GM18951 (cell line): ENCODE measurements at regions not wholly inside any gene's neighbourhood (a gene's known extent, or its start where the extent isn't known, plus 50 kb on each side); places are given as distances from the start of the nearest gene placed in this dataset.

Experiments
- POLR2A ChIP-seq: IDR thresholded peaks from 4 replicates; pipeline ENCODE4 v1.6.1; 2011; ENCODE audit warnings: mild to moderate bottlenecking; ENCODE audit not compliant: insufficient read length, insufficient read depth; ENCODE audit errors: extremely low read depth
- in situ Hi-C: fragments of 300-500 bp; cut with MboI; formaldehyde crosslinking; loops from one replicate; pipeline ENCODE4 v1.12.0; 2022; ENCODE audit warnings: low sequenced_read_pairs, mixed read lengths, inconsistent platforms; ENCODE audit not compliant: unreplicated experiment

DNA sequence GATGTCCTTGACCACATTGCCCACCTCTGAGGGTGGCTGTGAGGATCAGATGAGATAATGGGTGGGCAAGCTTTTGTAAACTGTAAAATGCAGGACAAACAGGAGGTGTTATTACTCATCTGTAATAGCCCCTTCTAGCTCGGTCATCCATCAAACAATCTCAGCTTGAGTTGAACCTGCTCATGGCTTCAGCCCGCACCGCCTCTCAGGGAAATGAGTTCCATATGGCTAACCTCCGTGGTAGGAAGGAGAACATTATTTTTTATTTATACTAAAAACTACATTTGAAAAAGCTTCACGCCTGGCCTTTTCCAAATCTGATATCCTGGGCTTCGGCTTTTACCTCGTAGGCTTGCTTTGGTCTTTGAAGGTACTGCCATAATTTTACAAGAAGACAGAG, 116.2 kb upstream of the USP24 start:
- no peak for TF ChIP-seq POLR2A
- in situ Hi-C loops = no loop called here

DNA sequence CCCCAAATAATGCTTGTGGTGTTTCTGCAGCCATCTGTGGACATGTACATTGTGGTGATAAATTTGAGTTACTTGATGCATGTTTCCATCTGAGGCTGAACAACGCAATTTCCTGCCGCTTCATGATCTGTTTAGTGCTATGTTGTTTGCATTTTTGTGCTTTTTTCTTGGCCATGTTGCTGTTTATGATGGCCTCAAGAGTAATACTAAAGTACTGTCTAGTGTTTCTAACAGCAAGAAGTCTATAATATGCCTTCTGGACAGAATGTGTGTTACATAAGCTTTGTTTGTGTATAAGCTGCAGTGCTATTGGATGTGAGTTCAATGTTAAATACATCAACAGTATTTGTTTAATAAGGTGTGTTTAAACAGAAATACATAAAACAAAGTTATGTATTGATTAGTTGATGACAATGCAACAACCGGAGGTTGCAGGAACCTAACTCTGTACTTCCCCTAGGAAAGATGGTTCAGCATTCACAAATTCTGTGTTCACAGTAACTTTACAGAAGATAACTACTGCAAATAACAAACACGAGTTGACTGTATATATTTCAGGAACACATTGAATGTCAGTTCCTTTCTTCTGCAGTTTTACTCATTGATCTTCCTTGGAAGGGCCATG, 114.8 kb upstream of the USP24 start:
- no peak for TF ChIP-seq POLR2A
- in situ Hi-C loops = no loop called here

DNA sequence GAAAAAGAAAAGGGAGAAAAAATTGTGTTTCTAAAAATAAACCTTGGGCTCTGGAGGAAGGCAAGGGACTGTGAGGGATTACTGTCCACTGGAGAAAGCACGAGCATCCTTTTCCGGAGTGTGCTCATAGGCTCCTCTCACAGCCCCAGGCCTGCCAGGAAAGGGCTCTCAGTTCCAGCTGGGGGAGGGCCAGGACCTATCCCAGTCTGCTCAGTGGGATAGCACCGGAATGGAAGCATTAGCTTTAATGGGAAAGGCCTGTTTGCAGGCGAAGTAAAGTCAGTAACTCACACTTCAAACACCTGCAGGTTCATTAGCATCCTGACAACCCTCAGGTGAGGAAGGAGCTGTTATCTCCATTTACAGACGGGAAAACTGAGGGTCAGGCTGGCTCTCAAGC, 113.9 kb upstream of the USP24 start:
- in situ Hi-C loops = no loop called here
- no peak for TF ChIP-seq POLR2A

DNA sequence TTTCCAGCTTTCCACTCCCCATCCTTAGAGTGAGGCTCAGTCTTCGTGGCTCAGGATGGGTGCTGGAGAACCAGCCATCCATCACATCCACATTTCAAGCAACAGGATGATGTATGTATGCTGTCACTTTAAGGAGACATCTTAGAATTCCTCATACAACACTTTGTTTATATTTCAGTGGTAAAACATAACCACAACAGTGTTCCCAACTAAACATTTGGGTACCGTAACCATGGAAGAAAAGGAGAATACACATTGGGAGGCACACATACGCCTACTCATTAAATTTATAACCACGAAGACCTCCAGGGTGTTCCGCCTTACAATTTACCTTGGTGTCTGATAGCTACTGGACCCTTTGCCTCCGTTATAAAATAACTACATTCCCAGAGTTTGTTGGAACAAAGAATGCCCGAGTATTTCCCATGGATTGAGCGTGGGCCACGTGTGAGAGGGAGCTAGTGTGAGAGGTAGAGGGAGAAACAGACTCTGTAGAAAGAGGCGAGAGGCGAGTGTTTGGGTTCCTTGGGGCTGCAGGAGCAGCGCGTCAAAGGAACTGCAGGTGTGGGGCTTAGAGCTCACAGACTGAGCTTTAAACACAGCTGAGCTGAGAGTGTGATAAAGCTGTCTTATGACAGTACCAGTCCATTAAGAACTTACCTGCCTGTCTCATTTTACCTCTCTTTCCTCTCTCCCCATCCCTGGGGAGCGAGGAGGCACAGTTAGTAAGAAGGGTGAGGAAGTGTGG, 111.5 kb upstream of the USP24 start:
- in situ Hi-C loops = no loop called here
- no peak for TF ChIP-seq POLR2A

DNA sequence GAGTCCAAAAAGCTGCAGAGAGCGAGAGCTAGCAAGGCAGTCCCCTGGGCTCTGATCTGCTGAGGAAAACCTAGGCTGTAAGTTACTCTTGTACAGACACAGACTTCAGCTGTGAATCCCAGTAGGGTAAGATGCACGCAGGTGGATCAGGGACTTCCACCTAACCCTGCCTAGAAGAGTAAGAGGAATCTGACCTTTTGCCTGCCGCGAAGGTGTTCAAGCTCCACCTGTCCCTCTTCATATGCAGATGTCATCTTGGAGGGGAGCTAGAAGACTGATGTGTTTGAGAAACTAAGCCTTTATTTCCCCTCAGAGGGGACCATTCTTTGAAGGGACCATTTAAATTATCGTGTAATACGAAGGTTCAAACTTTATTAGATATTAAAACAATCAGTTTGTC, 108.6 kb upstream of the USP24 start:
- in situ Hi-C loops = no loop called here
- no peak for TF ChIP-seq POLR2A

DNA sequence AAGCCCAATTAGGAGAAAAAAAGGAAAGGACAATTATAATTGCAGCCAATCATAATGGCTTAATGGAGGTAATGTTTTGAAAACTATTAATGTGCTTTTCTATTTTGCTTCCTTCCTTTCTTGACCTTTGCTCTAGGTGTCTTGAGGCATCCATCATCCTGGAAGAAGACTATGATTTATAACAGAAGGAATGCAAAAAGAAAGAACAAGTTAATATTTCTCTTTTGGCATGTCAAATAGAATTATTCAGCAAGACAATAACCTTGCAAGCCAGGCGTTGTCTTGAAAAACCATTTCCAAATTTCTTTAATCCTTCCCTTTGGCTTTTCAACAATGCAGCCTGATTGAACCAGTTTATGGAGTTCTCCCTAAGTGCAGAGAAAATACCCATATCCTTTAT, 107.7 kb upstream of the USP24 start:
- TF ChIP-seq POLR2A = no peak
- in situ Hi-C loops = no loop called here

DNA sequence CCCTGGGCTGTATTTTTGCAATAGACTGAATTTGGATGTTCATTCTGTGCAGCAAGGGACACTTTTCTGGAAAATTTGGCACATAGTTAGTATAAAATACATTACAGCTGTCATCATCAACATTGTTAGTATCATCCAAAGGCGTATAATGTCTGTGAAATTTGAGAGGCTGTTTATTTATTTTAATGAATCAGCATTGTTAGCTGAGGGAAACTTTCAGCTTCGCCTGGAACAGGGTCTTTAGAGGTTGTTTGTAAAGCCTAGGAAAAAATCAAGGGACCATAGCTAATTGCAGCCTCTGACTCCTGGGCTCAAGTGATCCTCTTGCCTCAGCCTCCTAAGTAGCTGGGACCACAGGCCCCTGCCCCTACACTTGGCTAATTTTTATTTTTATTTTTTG, 106.8 kb upstream of the USP24 start:
- TF ChIP-seq POLR2A = no peak
- in situ Hi-C loops = no loop called here

DNA sequence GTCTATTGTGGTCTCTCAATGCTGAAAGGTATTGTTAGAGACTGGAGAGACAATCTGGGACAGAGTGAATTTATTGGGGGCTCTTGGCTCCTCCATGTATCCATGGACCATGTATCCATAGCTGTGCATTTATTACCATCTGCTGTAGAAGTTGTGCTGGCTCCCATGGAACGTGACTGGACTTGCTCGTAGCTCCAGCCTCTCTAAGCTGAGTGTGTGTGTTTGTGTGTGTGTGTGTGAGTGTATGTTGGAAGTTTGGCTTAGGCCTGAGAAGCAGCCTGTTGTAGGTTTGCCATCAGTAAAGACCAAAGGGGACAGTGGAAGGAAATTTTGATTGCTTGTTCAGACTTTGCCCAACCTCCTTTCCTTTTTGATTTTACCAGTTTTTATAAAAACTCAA, 105.7 kb upstream of the USP24 start:
- no peak for TF ChIP-seq POLR2A
- in situ Hi-C loops = no loop called here

DNA sequence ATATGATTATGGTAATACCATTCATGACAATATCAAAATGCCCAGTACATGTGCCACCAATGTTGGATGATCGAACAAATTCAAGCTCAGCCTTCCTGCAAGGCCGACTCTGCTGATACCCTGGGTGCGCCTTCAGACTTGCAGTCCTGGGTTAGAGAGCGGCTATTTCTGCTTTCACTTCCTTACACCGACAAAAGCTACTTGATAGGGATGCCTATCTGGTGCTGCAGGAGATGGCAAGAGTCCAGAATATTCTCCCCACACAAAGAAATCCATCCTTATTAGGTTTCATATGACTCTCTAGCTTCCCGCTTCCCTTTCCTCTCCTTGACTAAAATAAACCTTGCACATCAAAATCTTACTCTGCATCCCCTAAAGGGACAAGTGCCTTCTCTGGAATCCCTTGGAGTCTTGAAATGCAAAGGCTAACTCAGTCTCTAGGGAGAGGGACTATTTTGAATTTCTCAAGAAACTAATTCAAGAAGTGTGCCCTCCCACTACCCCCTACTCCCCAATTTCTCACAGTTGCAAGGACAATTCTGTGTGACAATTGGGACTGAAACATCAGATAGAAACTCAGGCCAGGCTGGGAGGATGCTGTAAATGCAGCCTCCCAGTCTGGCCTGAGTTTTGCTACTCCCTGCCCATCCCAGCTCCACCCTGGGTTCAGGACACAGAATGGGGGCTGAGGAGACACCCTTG, 103.1 kb upstream of the USP24 start:
- in situ Hi-C loops = no loop called here
- no peak for TF ChIP-seq POLR2A

DNA sequence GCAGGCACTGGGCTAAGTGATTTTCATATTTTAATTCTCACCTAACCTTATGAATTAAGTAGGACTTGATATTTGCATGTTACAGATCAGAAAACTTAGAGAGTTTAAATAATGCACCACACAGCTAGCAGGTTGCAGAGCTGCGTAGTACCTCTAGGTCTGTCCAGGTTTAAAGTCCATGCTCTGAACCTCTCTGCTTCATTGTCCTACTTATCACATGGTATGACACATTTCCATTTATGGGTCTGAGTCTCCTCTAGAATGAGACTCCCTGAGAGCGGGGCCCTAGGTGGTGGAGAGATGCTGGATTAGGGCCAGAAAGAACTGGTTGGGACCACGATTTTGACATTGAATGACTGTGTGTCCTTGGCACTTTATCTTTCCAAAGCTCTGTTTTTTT, 102.5 kb upstream of the USP24 start:
- no peak for TF ChIP-seq POLR2A
- in situ Hi-C loops = no loop called here

DNA sequence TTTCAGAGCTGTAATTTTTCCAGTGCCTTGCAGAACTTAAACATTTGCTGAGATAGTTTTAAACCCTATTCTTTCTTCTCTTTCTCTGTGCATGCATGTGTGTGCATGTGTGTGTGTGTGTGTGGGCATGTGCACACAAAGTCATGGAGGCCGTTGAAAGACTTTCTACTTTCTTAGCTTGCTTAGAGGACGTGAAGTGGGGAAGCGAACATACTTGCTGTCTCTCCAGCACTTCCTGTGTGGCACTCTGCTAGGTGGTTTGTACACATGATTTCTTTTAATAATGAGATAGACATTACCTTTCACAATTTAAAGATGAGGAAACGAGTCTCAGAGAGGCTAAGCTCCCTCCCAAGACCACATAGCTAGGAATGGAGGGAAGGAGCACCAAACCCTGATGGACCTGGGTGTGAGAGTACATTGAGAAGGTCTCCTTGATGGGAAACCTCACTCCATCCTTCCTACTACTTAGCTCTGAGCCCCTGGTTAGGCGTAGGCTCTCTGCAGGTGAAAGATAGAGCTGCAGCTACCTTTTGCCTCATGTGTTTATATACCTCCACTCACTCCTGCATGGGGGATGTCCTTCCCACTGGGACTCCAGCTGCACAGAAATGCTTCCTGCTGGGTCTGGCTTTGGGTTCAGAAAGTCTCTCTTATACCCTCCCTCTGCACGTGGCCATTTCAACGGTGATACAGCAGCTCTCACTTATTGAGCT, 101.9 kb upstream of the USP24 start:
- in situ Hi-C loops = no loop called here
- no peak for TF ChIP-seq POLR2A

DNA sequence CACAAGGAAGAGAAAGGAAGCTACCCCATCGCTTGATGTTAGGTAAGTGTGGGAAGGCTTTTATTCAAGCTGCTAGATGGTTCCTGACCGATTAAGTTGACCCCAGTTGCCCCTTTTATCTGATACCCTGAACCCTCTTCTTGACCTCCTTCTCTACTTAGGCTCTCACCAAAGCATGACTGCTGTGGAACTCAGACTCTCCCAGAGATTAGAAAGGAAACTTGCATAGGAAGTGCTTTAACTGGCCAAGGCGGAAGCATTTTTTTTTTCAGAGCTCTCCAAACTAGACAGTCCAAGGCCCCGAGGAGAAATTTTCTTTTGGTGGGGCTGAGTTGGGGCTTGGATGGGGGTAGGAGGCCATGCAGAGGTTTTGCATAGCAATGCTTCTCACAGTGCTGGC, 101.3 kb upstream of the USP24 start:
- in situ Hi-C loops = no loop called here
- TF ChIP-seq POLR2A = no peak

DNA sequence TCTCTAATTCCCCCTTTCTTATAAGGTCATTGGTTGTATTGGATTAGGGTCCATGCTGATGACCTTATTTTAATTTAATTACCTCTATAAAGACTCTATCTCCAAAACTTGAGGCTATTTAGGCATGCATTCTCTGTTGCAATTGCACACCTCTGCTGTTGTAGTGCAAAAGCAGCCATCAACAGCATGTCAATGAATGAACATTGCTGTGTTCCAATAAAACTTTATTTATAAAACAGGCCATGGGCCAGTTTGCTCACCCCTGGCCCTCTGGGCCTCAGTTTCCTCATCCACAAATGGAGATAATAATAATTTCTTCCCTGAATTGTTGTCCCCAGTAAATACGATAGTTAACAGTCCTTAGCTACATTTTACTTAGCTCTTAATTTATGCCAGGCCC, 100.4 kb upstream of the USP24 start:
- no peak for TF ChIP-seq POLR2A
- in situ Hi-C loops = no loop called here

DNA sequence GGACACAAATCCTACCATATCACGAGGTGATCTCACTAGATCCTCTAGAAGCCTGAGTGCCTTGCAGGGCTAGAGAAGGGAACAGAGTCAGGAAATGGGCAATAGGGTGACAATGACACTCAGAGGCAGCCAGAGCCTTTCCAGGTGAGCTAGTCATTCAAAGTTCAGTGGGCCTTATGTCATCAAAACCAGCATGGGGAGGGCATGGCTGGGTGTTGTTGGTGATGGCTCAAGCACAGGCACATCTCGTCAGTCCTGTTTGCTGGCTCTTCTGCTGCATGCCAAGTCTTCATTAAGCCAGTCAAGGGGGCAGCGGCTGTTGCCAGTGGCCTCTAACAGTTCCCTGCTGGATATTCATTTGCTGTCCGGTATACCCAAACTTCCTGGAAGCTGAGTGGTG, 99.6 kb upstream of the USP24 start:
- no peak for TF ChIP-seq POLR2A
- in situ Hi-C loops = no loop called here

DNA sequence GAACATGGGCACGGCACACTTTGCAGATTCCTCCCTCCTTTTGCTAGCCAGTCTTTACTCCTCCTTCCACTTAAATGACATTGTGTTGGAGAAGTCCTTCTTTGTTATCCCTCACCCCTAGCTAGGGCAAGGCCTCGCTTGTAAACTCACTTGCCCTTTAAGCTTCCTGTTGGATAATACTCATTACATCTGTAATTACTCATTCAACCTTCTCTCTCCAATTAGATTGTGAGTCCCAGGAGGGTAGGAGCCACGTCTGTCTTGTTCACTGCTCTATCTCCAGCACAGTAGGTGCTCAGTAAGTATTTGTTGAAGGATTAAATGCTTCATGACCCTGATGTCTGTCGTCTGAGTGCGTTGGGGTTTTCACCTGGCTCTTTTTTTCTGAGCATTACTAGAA, 98.7 kb upstream of the USP24 start:
- no peak for TF ChIP-seq POLR2A
- in situ Hi-C loops = no loop called here
